Heart left ventricle (tissue), 13 donors: ENCODE measurements at regions not wholly inside any gene's neighbourhood (a gene's known extent, or its start where the extent isn't known, plus 50 kb on each side); places are given as distances from the start of the nearest gene placed in this dataset.

Experiments
- POLR2A ChIP-seq, 2 donors: fragments of 450-650 bp; IDR thresholded peaks; one replicate each; pipeline ENCODE4 v1.6.1; 2017; ENCODE audit warnings: antibody characterized with exemption in 2 of 2, mild to moderate bottlenecking in 2 of 2, moderate library complexity in 2 of 2
- TF ChIP-seq, protein P1 (sequence below), 12 donors: fragments of 200-600 bp; sonication (generic) in 4 of 12; IDR thresholded peaks; one replicate each; pipeline versions ENCODE4 v1.5.0 to v1.8.0; 2018 to 2022; ENCODE audit warnings: antibody characterized with exemption in 12 of 12, mild to moderate bottlenecking in 5 of 12
- donor health status: ischemic (EF 13 %, LVEDD 7.1; RV severe dilation, severe dysfunction).
- donor health status: DM: no; HTN: yes; CAD: no.
- donor health status: DM: no; HTN: no; CAD: no.
- donor health status: ischemic (EF 25% LVEDD 6.9; RV normal size, moderate dysfunction).
- donor health status: ischemic (EF 25% LVEDD 5.7; RV mildly dilated, moderate dysfunction).
- donor health status: ischemic (EF 35%, LVEDD 5.7; RV mildly dilated, moderate dysfunction).
- donor health status: nonischemic (EF 11% LVEDD 7.7; RV severe dilation, severe dysfunction).
- donor health status: DM: yes; HTN: yes; CAD: no.
- donor health status: PGD.
- donor health status: ischemic (EF 29% LVEDD 5.4; RV normal size, mild dysfunction).
- donor health status: nonischemic (EF 23%, LVEDD 6.1; RV moderate dilation, normal function).

DNA sequence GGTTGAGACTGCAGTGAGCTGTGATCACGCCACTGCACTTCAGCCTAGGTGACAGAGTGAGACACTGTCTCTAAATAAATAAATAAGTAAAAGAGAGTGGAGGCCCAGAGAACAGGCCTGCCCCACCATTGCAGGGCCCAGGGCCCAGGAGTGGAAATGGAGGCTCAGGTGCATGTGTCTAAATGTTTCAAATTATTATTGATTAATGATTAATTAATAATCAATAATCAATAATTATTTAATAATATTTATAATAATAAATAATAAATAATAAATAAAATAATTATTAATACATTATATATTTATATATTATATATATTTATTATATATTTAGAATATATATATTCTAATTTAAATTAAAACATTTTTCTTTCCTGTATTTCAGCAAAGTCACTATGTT lies 53.7 kb upstream of the ZRANB1 start:
- no peak for TF ChIP-seq POLR2A (IDR thresholded peaks at IDR 0.05)
- TF ChIP-seq, protein P1, sequence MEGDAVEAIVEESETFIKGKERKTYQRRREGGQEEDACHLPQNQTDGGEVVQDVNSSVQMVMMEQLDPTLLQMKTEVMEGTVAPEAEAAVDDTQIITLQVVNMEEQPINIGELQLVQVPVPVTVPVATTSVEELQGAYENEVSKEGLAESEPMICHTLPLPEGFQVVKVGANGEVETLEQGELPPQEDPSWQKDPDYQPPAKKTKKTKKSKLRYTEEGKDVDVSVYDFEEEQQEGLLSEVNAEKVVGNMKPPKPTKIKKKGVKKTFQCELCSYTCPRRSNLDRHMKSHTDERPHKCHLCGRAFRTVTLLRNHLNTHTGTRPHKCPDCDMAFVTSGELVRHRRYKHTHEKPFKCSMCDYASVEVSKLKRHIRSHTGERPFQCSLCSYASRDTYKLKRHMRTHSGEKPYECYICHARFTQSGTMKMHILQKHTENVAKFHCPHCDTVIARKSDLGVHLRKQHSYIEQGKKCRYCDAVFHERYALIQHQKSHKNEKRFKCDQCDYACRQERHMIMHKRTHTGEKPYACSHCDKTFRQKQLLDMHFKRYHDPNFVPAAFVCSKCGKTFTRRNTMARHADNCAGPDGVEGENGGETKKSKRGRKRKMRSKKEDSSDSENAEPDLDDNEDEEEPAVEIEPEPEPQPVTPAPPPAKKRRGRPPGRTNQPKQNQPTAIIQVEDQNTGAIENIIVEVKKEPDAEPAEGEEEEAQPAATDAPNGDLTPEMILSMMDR (IDR thresholded peaks at IDR 0.05): no peak
